Coronary artery (tissue), 2 donors: ENCODE measurements at regions not wholly inside any gene's neighbourhood (a gene's known extent, or its start where the extent isn't known, plus 50 kb on each side); places are given as distances from the start of the nearest gene placed in this dataset.

ENCODE experiments used
- DNase-seq: peaks from one replicate; pipeline ENCODE4 v3.0.0-alpha.2; 2017; ENCODE audit warnings: low spot score
- H3K27ac ChIP-seq, 2 donors: fragments of 200-600 bp; sonication (generic); one replicate each; pipeline ENCODE4 v1.5.1; 2016 to 2019
- H3K4me3 ChIP-seq: fragments of 200-600 bp; sonication (generic); 2 replicates; pipeline ENCODE4 v1.5.1; 2016; ENCODE audit warnings: mild to moderate bottlenecking, moderate library complexity
- CTCF ChIP-seq: fragments of 200-600 bp; sonication (generic); IDR thresholded peaks from one replicate; pipeline ENCODE4 v1.5.1; 2019; ENCODE audit warnings: antibody characterized with exemption

GRCh38 chr2:147553775-147554271 is 291.0 kb upstream of the ACVR2A start:
- DNase-seq: no peak
- TF ChIP-seq CTCF: no peak
- H3K4me3 ChIP-seq: no peak overlapping the region
- H3K27ac ChIP-seq: no peak overlapping the region

- TF ChIP-seq CTCF: no peak
- no peak overlapping the region for H3K4me3 ChIP-seq
- H3K27ac ChIP-seq: no peak overlapping the region
- no peak for DNase-seq
Observed at GRCh38 chr2:147550995-147551731, 293.7 kb upstream of the ACVR2A start.

GRCh38 chr2:147549054-147549453 is 295.8 kb upstream of the ACVR2A start:
- no peak for DNase-seq

GRCh38 chr2:147548451-147548850 is 296.4 kb upstream of the ACVR2A start:
- no peak overlapping the region for H3K4me3 ChIP-seq
- no peak for DNase-seq
- no peak for TF ChIP-seq CTCF
- H3K27ac ChIP-seq: no peak overlapping the region

More at GRCh38 chr2:147549054-147549453, 295.8 kb upstream of the ACVR2A start:
- TF ChIP-seq CTCF: no peak
- H3K27ac ChIP-seq: no peak overlapping the region
- no peak overlapping the region for H3K4me3 ChIP-seq

GRCh38 chr2:147547440-147547839 is 297.4 kb upstream of the ACVR2A start:
- no peak for DNase-seq
- Histone ChIP-seq H3K27ac (no peak overlapping the region), H3K4me3 (no peak overlapping the region)
- TF ChIP-seq CTCF: no peak

GRCh38 chr2:147546109-147546508 is 298.7 kb upstream of the ACVR2A start:
- DNase-seq: no peak
- no peak overlapping the region for H3K27ac ChIP-seq
- TF ChIP-seq CTCF: no peak
- H3K4me3 ChIP-seq: no peak overlapping the region

- H3K4me3 ChIP-seq: no peak overlapping the region
- no peak for DNase-seq
- no peak overlapping the region for H3K27ac ChIP-seq
- no peak for TF ChIP-seq CTCF
Observed at GRCh38 chr2:147543056-147543455, 301.8 kb upstream of the ACVR2A start.
